GM04504 (cell line): ENCODE measurements at regions not wholly inside any gene's neighbourhood (a gene's known extent, or its start where the extent isn't known, plus 50 kb on each side); places are given as distances from the start of the nearest gene placed in this dataset.

ENCODE experiments used
- DNase-seq: peaks from one replicate; pipeline ENCODE4 v3.0.0-alpha.2; 2012; ENCODE audit warnings: low read depth

GRCh38 chr3:115470254-115470653 is 153.1 kb upstream of the GAP43 start:
- DNase-seq, result no peak

GRCh38 chr3:115475178-115476041 is 147.9 kb upstream of the GAP43 start:
- no peak for DNase-seq

GRCh38 chr3:115476472-115476871 is 146.8 kb upstream of the GAP43 start:
- DNase-seq, result no peak

- no peak for DNase-seq
Observed at GRCh38 chr3:115478359-115478758, 145.0 kb upstream of the GAP43 start.

- no peak for DNase-seq
Observed at GRCh38 chr3:115486880-115487279, 136.4 kb upstream of the GAP43 start.

- DNase-seq, result no peak
Observed at GRCh38 chr3:115487968-115488367, 135.3 kb upstream of the GAP43 start.

GRCh38 chr3:115488409-115488808 is 134.9 kb upstream of the GAP43 start:
- no peak for DNase-seq

GRCh38 chr3:115494826-115495225 is 128.5 kb upstream of the GAP43 start:
- no peak for DNase-seq

- no peak for DNase-seq
Observed at GRCh38 chr3:115498421-115498820, 124.9 kb upstream of the GAP43 start.

- no peak for DNase-seq
Observed at GRCh38 chr3:115498898-115499297, 124.4 kb upstream of the GAP43 start.

- no peak for DNase-seq
Observed at GRCh38 chr3:115499666-115500065, 123.6 kb upstream of the GAP43 start.

GRCh38 chr3:115500795-115501194 is 122.5 kb upstream of the GAP43 start:
- DNase-seq, result no peak

- DNase-seq, result no peak
Observed at GRCh38 chr3:115502128-115502527, 121.2 kb upstream of the GAP43 start.

GRCh38 chr3:115503394-115503793 is 119.9 kb upstream of the GAP43 start:
- DNase-seq, result no peak

- DNase-seq, result no peak
Observed at GRCh38 chr3:115508562-115508961, 114.7 kb upstream of the GAP43 start.

GRCh38 chr3:115512565-115513415 is 110.5 kb upstream of the GAP43 start:
- no peak for DNase-seq

- no peak for DNase-seq
Observed at GRCh38 chr3:115513416-115513800, 109.9 kb upstream of the GAP43 start.

- DNase-seq, result no peak
Observed at GRCh38 chr3:115517457-115518050, 105.8 kb upstream of the GAP43 start.

GRCh38 chr3:115518100-115518852 is 105.0 kb upstream of the GAP43 start:
- DNase-seq, result peak; percentile 52

- no peak for DNase-seq
Observed at GRCh38 chr3:115520241-115520640, 103.1 kb upstream of the GAP43 start.

GRCh38 chr3:115520651-115521245 is 102.6 kb upstream of the GAP43 start:
- no peak for DNase-seq

- DNase-seq, result no peak
Observed at GRCh38 chr3:115523458-115523857, 99.9 kb upstream of the GAP43 start.
